OCI-LY3 (cell line): ENCODE measurements at regions not wholly inside any gene's neighbourhood (a gene's known extent, or its start where the extent isn't known, plus 50 kb on each side); places are given as distances from the start of the nearest gene placed in this dataset.

Source experiments
- CTCF ChIP-seq: fragments of 200-600, 300-600 bp; sonication (generic); IDR thresholded peaks from 2 replicates; pipeline ENCODE4 v1.5.1; 2014; ENCODE audit warnings: antibody characterized with exemption, low read length, low read depth
- EZH2phosphoT487 ChIP-seq: fragments of 200-600 bp; shearing (Covaris generic); IDR thresholded peaks from 2 replicates; pipeline ENCODE4 v1.6.1; 2018; ENCODE audit warnings: antibody characterized with exemption, mixed run types, low read depth

- TF ChIP-seq CTCF (no peak), EZH2phosphoT487 (no peak)
These were observed 758.7 kb downstream of the BRD1 start for GRCh38 chr22:49068861-49069500.
